ENCODE measurements at regions not wholly inside any gene's neighbourhood (a gene's known extent, or its start where the extent isn't known, plus 50 kb on each side); places are given as distances from the start of the nearest gene placed in this dataset.

DNA sequence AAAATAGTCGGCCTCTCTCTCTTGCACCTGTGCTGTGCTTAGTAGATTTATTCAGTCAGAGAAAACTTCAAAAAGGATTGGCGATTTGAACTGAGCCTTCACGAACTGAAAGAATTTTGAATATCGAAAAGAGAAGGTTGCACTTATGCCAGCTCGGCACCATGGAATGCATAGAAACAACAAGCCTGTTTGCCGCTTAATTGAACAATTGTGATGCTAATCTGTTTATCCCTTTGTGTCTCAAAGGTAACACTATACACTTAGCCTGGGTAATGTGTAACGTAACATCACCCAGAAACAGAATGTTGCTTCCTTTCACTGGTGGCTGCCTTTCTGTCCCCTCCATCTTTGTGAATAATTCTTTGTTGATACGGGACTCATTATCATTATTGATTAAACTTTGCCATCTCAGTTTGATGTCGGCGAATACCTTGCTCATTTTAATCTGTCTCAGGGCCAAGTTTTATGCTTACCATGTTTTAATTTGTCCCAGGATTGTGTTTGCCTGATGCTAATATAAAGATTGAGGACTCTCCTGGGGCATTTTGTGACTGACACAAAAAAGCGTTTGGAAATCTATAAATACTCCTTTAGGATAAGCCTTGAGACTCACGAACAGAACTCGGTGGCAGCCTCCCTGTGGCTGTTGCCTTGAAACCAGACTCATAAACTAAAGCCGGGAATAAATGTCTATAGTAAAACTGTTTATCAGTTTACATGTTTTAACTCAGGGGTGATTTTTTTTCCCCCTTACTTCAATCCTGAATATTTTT is 400.5 kb downstream of the RAPGEF2 start:
- no peak for DNase-seq (ENCODE audit: low spot score)

DNA sequence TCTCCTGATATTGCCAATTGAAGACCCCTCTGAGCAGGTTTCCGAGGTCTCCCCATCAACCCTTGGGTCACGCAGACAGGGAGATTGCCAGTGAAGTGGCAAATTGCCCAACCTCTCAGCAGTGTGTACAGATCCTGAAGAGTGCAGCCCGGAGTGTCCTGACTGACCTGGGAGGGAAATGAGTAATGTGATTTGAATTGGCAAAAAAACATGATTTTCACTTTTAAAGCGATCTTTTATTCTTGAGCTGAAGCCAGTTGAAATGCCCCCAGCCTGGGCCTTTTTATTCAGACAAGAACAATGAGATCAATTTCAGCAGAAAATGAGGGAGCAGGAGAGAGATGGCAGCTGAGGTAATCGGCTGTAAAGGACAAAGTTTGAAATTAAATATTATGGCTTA is 401.8 kb downstream of the RAPGEF2 start:
- DNase-seq (ENCODE audit: low spot score) = no peak

DNA sequence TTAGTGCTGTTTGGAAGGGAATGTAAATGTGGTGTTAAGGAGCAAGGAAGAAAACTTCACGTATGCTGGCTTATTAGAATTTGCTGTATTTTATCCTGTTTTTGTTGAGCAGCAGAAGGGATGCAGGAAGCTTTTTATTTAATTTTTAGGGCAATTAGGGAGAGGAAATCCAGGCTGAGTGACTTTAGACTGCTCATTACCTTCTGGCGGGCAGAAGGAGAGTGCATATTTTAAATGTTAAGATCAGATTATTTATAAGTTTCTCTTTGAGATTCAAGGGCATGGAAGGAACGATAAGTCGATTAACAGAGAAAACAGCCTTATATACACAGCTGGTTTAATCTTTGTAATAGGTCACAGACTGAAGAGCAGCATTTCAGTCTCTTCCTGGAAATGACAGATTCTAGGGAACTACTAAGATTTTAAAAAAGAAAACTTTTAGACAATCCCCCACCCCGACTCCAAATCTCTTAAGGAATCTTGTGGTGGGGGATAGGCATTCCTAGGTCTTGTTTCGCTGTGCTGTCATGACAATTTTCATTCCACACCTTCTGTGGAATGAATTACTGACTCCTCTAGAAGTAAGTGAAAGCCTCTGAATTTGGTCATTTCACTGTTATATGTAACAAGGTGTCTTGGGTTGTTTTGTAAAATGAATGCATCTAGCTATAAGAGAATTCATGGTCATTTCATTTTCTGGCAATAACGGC is 402.5 kb downstream of the RAPGEF2 start:
- DNase-seq (ENCODE audit: low spot score) = no peak

DNA sequence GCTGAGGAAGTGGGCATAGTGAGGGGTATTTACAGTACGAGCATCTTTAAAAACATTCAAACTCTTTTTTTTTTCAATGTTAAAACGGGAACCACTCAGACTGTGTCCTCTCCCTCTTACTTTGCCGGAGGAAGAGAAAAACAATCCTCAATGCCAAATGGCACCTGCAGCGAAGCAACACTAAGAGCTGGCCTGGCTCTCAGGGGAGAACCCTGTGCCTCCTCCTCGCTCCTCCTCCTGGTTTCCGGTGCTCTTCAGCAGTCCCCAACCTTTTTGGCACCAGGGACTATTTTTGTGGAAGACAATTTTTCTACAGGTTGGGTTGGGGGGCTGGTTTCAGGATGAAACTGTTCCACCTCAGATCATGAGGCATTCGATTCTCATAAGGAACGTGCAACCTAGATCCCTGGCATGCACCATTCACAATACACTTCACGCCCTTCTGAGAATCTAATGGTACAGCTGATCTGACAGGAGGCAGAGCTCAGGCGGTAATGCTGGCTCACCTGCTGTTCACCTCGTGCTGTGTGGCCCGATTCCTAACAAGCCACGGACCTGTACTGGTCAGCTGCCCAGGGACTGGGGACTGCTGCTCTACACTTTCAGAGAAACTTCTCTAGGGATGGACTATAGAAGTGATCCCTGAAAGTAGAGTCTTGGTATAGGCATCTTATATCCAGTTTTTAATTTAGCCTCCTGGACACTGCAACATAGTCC is 404.1 kb downstream of the RAPGEF2 start:
- no peak for DNase-seq (ENCODE audit: low spot score)

DNA sequence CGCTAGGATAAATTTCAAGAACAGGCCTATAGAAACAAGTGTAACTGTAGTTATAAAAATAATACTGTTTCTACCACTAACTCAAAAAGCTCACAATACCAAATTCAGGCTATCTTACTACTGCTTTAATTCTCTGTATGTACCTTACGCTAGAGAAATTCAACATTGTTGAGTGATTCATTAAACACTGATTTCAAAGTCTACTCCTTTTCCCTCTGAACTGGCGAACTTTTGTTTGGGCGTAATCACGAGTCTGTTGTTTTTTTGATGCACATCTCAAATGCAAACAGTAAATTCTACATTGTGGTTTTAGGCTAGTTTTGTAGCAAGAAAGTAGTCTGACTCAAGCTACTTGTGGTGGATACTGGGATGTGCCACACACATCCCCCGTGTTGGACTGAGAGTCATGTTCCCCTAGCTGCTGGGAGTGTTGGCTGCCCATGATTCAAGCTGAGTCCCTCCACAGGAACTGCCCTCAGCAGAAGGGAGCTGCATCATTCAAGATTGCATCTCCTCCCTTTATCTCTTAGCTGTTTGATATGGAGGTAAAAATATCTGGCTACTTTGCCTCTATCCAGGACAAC is 406.1 kb downstream of the RAPGEF2 start:
- no peak for DNase-seq (ENCODE audit: low spot score)

DNA sequence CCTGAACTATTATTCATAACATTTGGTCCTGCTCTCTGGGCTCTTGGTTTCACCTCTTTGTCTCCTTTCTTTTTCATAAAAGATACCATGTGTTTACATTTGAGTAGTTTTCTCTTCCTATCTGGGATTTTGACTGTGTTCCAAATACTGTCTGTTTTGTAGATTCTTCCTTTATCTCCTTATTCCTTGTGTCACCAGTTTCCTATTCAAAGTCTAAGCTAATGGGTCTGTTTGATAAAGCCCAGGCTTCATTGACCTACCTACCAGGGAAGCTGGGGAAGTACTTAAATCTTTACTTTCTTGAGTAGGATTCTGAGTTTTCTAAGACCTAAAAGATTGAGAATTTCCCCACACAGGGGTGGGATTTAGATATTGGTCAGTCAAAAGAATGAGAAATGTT is 409.5 kb downstream of the RAPGEF2 start:
- no peak for DNase-seq (ENCODE audit: low spot score)

DNA sequence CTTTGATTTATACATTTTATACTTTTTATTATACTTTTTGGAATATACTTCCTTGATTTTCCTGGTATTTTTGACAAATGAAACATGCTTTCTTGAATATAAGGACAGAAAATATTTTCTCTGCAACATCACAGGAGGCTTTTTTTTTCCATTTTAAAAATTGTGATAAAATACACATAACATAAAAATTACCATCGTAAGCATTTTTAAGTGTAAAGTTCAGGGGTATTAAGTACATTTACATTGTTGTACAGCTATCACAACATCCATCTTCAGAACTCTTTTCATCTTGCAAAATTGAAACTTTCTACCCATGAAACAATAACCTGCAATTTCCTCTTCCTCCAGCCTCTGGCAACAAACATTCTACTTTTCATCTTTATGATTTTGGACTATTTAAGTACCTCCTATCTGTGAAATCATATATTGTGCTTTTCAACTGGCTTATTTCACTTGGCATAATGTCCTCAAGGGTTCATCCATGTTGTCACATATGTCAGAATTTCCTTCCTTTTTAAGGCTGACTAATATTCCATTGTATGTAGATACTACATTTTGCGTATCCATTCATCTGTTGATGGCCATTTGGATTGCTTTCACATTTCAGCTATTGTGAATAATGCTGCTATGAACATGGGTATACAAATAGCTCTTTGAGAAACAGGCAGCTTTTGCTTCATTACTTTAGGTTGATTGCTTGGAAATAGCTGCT is 412.6 kb downstream of the RAPGEF2 start:
- DNase-seq (ENCODE audit: low spot score) = no peak

DNA sequence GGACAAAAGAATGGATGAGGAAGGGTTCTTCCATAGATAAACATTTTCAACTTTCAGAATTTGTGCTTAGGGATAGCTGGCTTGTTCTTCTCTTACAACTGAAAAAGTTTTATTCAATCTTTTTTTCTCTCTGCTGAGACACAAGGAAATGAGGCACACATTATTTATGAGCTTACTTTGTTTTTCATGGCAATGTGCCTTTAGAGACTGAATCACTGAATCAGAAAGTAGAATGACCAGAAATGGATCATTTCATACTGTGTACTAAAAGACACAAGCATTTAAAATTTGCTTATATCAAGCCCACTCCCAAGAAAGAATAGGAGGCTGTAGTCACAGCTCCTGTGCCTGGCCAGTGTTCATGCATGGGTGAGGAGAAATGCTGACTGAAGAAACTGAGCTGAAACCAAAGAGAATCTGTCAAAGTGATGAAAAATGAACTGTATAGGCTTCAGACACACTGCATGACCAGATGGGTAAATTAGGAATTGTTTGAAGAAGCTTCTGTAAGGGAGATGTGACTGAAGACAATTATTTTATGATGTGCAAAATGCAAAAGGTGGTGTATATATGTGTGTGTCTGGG is 413.8 kb downstream of the RAPGEF2 start:
- DNase-seq (ENCODE audit: low spot score) = no peak

DNA sequence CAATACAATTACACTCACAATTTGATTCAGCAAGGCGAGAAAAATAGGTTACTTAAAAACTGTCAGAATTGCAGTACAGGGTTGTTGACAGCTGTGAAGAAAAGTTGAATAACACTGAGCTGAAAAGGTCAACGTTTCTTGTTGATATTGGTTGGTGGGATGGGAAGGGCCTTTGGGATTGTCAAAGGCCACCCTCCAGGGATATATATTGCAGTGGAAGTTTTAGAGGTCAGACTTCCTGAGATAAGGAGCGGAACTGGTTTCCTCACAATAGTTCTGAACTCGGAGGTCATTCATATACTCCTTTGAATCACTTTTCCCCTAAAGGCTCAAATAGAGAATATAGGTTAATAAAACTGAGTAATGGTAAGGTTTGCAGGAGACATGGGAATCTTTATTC is 417.2 kb downstream of the RAPGEF2 start:
- DNase-seq (ENCODE audit: low spot score) = no peak

DNA sequence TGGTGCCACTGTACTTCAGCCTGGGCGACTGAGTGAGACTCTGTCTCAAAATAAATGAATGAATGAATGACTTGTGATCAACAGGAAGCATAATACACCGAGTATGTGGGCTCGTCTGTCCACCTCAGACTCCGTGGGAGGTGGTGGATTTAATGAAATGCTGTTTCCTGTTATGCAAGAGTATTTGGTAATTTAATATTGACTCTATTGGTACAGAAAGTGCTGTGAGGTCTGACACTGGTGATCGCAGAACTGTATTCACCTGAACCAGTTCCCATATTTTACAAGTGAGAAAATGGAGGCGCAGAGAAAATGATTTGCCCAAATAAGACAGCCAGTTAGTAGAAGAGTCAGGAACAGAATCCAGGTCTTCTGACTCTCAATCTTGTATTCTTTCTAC is 423.3 kb downstream of the RAPGEF2 start:
- DNase-seq (ENCODE audit: low spot score) = no peak

DNA sequence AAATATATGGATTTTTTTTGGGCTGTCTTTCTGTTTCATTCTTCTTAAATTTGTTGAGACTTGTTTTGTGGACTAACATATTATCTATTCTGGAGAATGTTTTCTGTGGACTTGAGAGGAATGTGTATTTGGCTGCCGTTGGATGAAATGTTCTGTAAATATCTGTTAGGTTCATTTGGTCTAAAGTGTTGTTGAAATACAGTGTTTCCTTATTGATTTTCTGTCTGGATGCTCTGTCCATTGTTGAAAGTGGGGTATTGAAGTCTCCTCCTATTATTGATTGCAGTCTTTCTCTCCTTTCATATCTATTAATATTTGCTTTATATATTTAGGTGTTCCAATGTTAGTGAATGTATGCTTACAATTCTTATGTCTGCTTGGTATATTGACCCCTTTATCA is 431.8 kb downstream of the RAPGEF2 start:
- no peak for DNase-seq (ENCODE audit: low spot score)

DNA sequence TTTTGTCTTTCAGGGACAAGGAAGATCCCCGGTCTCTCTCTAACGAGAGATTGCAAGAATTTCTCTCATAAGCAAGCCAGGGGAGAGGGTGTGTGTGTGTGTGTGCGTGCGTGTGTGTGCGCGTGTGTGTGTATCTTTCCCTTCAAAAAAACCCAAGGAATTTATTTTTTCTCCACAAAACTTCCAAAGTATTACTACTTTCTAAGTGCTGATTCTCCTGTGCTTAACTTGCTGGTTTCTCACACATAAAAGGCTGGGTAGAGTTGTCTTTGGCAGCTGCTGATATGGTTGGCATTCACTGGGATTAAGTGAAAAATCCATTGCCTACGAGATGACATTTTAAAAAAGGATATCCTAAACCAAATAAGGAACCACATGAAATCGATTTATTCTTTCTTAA is 435.7 kb downstream of the RAPGEF2 start:
- no peak for DNase-seq (ENCODE audit: low spot score)

DNA sequence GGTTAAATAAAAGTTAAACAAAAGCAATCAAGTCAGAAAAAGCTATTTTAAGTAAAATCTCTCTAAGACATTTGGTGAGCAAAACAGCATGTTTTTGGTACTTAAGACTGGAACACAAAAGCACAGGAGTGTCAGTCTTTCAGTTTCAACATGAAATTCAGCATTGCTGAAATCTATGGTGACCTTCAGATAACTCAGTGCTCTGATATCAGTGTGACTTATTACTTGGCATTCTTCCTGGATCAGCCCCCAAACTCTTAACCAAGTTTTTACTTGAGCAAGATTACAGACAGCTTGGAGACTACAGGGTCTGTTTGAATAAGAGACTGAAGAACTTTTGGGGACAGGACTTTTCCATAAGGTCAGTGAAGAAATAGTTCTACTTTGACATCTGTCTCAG is 437.2 kb downstream of the RAPGEF2 start:
- DNase-seq (ENCODE audit: low spot score) = no peak

DNA sequence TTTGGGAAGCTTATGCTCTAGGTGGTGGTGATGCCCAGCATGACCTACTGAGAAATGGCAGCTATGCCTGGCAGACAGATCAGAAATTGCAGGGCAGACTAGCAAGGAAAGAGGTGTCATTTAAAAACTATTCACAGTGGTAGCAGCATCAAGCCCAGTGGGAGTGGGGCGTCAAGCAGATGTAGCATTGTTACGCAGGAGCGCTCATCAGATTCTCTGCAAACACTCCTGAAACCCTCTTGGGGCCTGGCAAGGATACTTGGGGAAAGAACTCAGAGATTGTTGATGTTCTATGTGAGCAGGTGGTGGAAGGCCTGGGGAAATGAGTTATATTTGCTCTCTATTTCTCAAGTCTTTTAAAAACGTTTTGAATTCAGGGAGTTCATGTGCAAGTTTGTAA is 437.6 kb downstream of the RAPGEF2 start:
- no peak for DNase-seq (ENCODE audit: low spot score)

DNA sequence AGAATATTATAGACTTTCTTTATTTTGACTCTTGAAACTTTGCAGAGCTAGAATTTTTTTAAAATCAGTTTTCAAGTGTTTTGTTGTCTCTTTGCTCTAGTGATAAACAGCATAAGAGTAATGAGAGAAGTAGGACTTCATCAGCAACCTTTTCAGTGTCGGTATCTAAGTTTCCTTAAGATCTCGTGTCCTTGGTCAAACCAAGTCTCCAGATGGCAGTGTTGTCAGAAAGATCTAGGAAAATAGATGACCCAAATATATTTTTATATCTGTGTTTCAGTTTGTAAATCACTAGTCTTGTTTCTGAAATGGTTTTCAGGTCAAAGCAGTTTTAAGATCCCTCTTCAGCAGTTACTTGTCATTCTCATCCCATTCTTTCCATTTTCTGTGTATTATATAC is 438.3 kb downstream of the RAPGEF2 start:
- DNase-seq (ENCODE audit: low spot score) = no peak

DNA sequence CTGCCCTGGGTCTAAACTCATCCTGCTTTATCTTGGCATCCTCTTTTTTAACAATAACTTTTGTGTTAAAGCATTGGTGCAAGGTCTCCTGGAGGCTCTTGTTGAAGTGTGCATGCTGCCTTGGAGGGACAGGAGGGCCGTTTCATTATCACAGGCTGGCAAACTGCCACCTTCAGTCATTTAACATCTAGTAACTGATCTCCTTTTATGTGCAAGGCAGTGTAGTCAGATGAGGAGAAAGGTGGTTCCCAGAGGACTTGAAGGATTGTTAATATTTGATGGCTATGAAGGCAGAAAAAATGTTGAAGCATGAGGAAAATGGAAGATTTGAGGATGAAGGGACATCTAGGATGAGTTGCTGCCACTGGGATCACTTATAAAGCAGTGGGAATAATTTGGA is 439.4 kb downstream of the RAPGEF2 start:
- DNase-seq (ENCODE audit: low spot score) = no peak

DNA sequence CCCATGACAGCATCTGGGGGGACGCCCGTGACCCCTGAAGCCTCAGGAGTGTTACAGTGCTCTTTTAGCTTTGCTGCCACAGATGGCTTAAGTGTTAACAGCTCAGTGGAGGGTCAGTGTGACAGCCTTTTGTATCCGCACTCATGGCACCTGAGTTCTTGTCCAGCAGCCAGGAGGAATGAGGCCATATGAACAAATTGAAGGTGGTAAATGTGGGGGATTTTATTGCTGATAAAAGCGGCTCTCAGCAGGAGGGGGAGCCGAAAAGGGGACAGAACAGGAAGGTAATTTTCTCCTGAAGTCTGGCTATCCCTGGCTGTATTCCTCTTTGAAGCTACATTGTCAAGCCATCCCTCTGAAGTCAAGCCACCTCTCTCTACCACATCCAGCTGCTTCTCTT is 441.0 kb downstream of the RAPGEF2 start:
- DNase-seq (ENCODE audit: low spot score) = no peak

DNA sequence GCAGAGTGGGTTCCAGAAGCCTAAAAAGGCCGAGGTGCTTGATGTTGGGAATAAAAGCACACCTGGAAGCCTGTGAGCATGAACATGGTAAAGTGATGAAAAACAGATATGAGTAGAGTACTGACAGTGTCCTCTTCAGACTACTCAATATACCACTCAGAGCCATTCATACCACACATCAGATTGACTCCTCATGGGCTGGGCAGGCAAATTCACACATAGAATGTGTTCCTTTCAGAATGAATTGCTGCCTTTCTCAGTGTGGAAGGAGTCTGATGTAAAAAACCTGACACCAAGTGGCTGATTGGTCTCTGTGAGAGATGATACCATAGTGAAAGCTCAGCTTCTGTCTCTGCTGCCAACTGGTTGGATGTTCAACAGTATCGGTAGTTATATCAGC is 442.7 kb downstream of the RAPGEF2 start:
- DNase-seq (ENCODE audit: low spot score) = no peak

DNA sequence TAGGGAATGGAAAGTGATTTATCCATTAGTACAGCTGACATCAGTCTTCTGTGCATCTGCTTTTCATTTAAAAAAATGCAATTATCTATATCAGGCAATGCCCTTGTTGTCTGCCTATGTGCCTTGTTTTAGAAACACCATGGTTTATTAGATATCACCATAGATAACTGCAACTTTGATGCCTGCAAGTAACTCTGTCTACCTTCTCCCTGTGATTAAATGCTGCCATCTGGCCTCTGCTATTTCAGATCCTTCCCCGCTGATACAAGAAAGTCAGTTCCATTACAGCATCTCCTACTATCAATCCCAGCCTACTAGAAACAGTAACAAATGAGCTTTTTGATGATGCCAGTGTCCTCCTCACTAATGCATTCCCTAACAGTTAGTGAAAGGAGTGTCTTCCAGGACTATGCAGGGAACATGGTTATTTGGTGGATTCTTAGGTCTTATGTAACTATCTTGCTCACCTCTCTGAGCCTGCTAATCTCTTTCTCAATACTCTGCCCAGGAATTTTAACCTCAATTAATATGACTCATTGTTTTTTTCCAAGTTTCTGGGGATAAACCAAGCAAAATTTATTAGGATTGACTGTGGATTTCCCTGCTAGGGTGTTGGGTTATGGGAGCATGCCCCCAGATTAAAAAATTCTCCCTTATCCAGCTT is 444.9 kb downstream of the RAPGEF2 start:
- no peak for DNase-seq (ENCODE audit: low spot score)

DNA sequence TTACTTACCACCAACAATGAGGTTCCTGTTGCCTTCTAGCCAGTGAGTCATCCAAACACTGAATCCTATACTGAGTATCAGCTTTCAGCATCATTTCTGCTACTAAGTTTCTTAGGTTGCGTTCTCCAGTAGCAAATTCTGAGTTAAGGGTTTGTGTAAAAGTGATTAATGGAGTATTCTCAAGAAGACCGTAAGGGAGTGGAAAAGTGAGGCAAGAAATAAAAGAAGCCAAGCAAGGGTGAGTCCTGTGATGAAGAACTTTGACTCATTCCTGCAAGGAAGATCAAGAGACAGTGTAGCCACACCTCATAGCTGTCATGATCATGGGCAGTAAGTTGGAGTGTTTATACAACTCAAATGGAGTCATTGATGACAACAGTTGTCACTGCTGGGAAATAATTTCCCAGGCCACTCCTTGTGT is 446.2 kb downstream of the RAPGEF2 start:
- no peak for DNase-seq (ENCODE audit: low spot score)

DNA sequence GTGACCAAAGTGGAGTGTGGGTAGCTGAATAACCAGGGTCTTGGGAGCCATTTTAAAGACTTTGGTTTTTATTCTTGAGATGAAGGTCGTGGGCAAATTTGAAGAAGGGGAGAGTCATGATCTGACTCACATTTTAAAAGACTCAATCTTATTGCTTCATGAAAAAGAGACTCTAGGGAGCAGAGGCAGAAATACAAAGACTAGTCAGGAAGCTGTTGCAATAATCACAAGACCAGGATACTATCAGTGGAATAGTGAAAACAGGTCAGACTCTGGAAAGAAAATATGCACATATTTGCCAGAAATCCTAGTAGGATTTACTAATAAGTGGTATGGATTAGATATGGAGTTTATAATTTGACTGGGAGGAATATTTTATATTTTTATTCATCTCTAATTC is 448.4 kb downstream of the RAPGEF2 start:
- DNase-seq (ENCODE audit: low spot score) = no peak

Measured in CD4-positive, alpha-beta T cell treated with Interleukin-15 for 4 hours (primary cell).